ENCODE measurements at regions not wholly inside any gene's neighbourhood (a gene's known extent, or its start where the extent isn't known, plus 50 kb on each side); places are given as distances from the start of the nearest gene placed in this dataset.

DNA sequence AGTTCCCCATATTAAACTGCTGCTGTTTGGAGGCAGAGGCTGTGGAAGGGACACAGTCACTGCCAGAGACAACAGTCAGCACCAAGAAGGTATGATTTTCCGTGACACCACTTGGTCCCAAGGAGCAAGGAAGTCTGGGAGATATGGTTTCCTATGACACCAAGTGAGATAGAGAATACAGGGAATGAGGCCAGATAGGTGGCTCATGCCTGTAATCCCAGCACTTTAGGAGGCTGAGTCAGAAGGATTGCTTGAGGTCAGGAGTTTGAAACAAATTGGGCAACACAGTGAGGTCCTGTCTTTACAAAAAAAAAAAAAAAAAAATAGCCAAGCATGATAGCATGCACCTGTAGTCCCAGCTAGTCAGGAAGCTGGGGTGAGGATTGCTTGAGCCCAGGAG, 90.8 kb downstream of the ABCC12 start:
- POLR2A ChIA-PET (ENCODE audit: partially characterized antibody) = no interaction called here
- no peak overlapping the region for H4K8ac ChIP-seq (ENCODE audit: extremely low read depth, insufficient read depth, low read length)
- H3K4me2 ChIP-seq (ENCODE audit: insufficient read depth in 1 of 2, low read depth in 2 of 2, low read length in 2 of 2) = no peak overlapping the region

More for the DNA sequence above, 90.8 kb downstream of the ABCC12 start:
- Histone ChIP-seq H3K27ac (ENCODE audit: low read depth, low read length) (no peak overlapping the region), H4K5ac (ENCODE audit: insufficient read length, low read depth, low read length) (no peak overlapping the region), H4K91ac (replicated peaks; ENCODE audit: insufficient read length, low read length) (no peak overlapping the region), H3K4me3 (ENCODE audit: extremely low read depth in 1 of 4, insufficient read depth in 2 of 4, low read depth in 3 of 4, low read length in 4 of 4) (no peak overlapping the region), H2AFZ (ENCODE audit: low read length) (no peak overlapping the region), H3K36me3 (ENCODE audit: control insufficient read depth in 2 of 4, insufficient read depth in 4 of 4, low read length in 3 of 4) (no peaks in the 10 kb centered on the region), H4K20me1 (replicated peaks in 1 of 2; ENCODE audit: control insufficient read depth in 1 of 2, insufficient read depth in 2 of 2, low read length in 2 of 2) (no peaks in the 10 kb centered on the region), H2BK12ac (ENCODE audit: low read depth, low read length) (no peak overlapping the region), H2BK120ac (replicated peaks; ENCODE audit: low read depth, low read length) (no peak overlapping the region), H3K9ac (replicated peaks in 1 of 4; ENCODE audit: extremely low read depth in 1 of 4, low read depth in 3 of 4, low read length in 3 of 4) (no peak overlapping the region), H3K79me2 (ENCODE audit: control insufficient read depth in 1 of 2, insufficient read depth in 2 of 2, low read length in 2 of 2) (no peaks in the 10 kb centered on the region), H3K4me1 (replicated peaks in 1 of 4; ENCODE audit: control insufficient read depth in 3 of 4, insufficient read depth in 4 of 4, low read length in 3 of 4) (no peaks in the 10 kb centered on the region), H3K14ac (ENCODE audit: insufficient read length) (no peak overlapping the region), H3K9me3 (ENCODE audit: insufficient read depth in 2 of 2, low read depth in 1 of 2, low read length in 1 of 2) (peaks cover 0 to under 1% of the 10 kb centered on the region in 2 experiments; a peak in 1 of 4 replicates), H3K4ac (replicated peaks; ENCODE audit: insufficient read length, low read depth, low read length) (no peak overlapping the region), H3K79me1 (ENCODE audit: low read depth, low read length) (no peaks in the 10 kb centered on the region), H2BK15ac (ENCODE audit: low read length) (no peak overlapping the region), H2BK20ac (ENCODE audit: low read length) (no peak overlapping the region), H2BK5ac (ENCODE audit: low read depth, low read length) (no peak overlapping the region), H3K27me3 (replicated peaks in 1 of 4; ENCODE audit: control insufficient read depth in 3 of 4, extremely low read depth in 1 of 4, insufficient read depth in 3 of 4, low read length in 3 of 4) (no peaks in the 10 kb centered on the region), H3K18ac (ENCODE audit: extremely low read depth, low read length) (no peak overlapping the region), H3K23ac (ENCODE audit: insufficient read length) (no peak overlapping the region), H3K56ac (replicated peaks; ENCODE audit: insufficient read length, low read depth, low read length) (no peak overlapping the region), H2AK5ac (ENCODE audit: low read depth, low read length) (no peak overlapping the region), H3K23me2 (ENCODE audit: low read depth, low read length) (no peaks in the 10 kb centered on the region)
- CTCF ChIA-PET (ENCODE audit: partially characterized antibody) = interaction anchor here (1.5 to 1.7 kb wide), 3 partner anchors 10 to 40 kb away, joined by 3 to 6 read pairs (median 6); no protein-coding TSS in a partner anchor
- WGBS, 2 experiments (ENCODE audit: extremely low coverage in 1 of 2, insufficient coverage in 1 of 2, insufficient read length in 1 of 2, insufficient replicate concordance in 2 of 2, low coverage in 1 of 2, low lambda C conversion rate in 2 of 2, missing lambda C conversion rate in 1 of 2) = 100% methylated on average over 1 of the region's 1 CpG; no CpG with 5 or more reads in 1 of the 2 experiments
- TF ChIP-seq CBX5 (IDR thresholded peaks at IDR 0.05; ENCODE audit: low read depth, low read length) (no peak), NANOG (IDR thresholded peaks at IDR 0.05; ENCODE audit: insufficient read depth, low read depth, low read length, poor library complexity, severe bottlenecking) (no peak), CTBP2 (IDR thresholded peaks at IDR 0.05; ENCODE audit: borderline replicate concordance, insufficient read depth, insufficient read length, low read length) (no peak), BCL11A (IDR thresholded peaks at IDR 0.05; ENCODE audit: low read depth in 2 of 2, low read length in 2 of 2) (no peak), KDM1A (IDR thresholded peaks at IDR 0.05; ENCODE audit: borderline replicate concordance, low read length) (no peak), CEBPB (IDR thresholded peaks at IDR 0.05; ENCODE audit: low read depth, low read length) (no peak), SIRT6 (IDR thresholded peaks at IDR 0.05; ENCODE audit: low read length) (no peak), BRCA1 (IDR thresholded peaks at IDR 0.05; ENCODE audit: low read depth, low read length) (no peak), ASH2L (IDR thresholded peaks at IDR 0.05; ENCODE audit: low read length) (no peak)
- TF ChIP-seq, protein P1, sequence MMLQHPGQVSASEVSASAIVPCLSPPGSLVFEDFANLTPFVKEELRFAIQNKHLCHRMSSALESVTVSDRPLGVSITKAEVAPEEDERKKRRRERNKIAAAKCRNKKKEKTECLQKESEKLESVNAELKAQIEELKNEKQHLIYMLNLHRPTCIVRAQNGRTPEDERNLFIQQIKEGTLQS (IDR thresholded peaks at IDR 0.05; ENCODE audit: insufficient read depth, low read depth, low read length) = no peak
- TF ChIP-seq, protein P2, sequence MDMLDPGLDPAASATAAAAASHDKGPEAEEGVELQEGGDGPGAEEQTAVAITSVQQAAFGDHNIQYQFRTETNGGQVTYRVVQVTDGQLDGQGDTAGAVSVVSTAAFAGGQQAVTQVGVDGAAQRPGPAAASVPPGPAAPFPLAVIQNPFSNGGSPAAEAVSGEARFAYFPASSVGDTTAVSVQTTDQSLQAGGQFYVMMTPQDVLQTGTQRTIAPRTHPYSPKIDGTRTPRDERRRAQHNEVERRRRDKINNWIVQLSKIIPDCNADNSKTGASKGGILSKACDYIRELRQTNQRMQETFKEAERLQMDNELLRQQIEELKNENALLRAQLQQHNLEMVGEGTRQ (IDR thresholded peaks at IDR 0.05; ENCODE audit: low read length) = no peak
- FAIRE-seq = no peak
- no peak for DNase-seq (ENCODE audit: low read depth in 1 of 2, low spot score in 2 of 2)
